UCSD-AML1 (cell line): ENCODE measurements at regions not wholly inside any gene's neighbourhood (a gene's known extent, or its start where the extent isn't known, plus 50 kb on each side); places are given as distances from the start of the nearest gene placed in this dataset.
"Not testable (repeated sequence)": the region's sequence is repeated elsewhere in the genome, so short reads cannot be mapped to it uniquely, and the experiment has no call there.

Source experiments
- DNase-seq: peaks from one replicate; lab custom pipeline; 2025; ENCODE audit not compliant: unreplicated experiment; lab: John Stamatoyannopoulos, UW

DNA sequence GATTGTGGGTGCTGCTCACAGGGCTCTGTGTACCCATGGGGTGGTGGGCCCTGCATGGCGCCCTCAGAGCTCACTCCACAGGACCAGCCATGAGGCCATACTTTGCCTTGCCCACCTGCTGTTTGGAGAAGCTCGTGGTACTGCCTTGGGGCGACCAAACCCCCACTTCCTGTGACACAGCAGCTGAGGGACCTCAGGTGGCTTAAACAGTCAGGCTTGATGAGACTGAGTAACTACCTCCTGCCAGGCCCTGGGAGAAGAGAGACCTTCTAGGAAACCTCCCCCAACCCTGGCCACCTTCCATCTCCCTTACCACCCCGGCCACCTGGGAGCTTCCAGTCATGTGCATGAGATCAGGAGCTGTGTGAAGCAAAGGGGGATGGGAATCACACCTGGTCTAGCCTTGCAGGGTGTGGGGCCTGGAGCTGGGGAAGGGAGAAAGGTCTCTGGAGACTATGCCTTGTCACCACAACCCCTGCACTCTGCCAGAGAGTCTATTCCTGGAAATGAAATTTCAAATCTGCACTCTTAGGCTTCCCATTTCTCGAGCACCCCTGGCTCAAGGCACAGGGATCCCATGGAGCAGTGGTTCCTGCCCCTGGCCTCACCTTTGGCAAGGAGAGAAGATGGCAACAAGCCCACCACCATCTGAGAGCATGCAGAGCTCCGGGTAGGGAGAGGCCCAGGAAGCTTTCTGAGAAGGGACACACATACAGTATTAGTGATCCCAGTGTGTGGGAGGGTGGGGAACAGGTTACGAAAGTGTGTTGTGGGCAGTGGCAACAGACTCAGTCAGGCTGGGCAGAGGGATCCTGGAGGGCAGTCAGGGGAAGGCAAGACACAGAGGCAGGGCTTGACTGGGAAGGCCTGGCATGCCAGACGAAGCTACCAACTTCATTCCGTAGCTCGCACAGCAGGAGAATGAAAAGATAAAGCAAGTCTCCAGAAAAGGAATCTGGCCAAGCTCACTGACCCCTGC is 125.0 kb downstream of the URI1 start:
- no peak for DNase-seq

DNA sequence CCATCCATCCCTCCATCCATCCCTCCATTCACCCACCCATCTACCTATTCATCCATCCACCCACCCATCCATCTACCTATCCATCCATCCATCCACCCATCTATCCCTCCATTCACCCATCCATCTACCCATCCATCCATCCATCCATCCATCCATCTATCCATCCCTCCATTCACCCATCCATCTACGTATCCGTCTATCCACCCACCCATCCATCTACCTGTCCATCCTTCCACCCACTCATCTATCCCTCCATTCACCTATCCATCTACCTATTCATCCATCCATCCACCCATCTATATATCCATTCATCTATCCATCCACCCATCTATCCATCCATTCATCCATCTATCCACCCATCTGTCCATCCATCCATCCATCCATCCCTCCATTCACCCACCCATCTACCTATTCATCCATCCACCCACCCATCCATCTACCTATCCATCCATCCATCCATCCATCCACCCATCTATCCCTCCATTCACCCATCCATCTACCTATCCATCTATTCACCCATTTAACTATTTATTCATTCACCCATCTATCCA is 126.0 kb downstream of the URI1 start:
- not testable (repeated sequence) for DNase-seq

DNA sequence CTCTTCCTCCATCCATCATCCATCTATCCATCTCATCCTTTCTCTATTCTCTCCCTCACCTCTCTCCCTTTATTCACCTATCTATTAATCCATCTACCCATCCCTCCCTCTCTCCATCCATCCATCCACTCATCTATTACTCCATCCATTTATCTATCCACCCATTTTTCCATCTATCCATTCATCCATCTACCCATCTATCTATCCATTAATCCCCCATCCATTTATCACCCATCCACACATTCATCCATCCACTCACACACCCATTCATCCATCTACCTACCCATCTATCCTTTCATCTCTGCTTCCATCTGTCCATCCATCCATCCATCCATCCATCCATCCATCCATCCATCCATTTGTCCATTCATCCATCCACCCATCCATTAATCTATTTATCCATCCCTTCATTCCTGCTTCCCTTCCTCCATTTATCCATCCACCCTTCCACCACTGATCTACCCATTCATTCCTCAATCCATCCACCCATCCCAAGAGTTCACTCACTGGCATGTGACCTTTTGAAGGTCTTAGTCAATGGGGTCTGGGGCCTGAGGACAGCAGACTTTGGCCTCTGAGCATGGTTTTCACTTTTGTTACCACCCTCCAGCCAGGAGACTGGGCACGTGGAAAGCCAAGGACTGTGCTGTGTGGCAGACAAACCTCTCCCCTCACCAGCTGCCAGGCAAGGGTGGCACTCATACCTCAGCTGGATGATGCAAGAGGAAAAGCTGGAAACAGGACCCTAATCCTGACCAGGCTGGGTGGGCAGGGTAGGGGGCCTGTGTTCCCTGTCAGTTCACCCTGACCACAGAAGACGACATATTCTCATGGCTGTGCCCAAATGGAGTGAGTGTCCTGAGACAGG is 126.7 kb downstream of the URI1 start:
- no peak for DNase-seq

DNA sequence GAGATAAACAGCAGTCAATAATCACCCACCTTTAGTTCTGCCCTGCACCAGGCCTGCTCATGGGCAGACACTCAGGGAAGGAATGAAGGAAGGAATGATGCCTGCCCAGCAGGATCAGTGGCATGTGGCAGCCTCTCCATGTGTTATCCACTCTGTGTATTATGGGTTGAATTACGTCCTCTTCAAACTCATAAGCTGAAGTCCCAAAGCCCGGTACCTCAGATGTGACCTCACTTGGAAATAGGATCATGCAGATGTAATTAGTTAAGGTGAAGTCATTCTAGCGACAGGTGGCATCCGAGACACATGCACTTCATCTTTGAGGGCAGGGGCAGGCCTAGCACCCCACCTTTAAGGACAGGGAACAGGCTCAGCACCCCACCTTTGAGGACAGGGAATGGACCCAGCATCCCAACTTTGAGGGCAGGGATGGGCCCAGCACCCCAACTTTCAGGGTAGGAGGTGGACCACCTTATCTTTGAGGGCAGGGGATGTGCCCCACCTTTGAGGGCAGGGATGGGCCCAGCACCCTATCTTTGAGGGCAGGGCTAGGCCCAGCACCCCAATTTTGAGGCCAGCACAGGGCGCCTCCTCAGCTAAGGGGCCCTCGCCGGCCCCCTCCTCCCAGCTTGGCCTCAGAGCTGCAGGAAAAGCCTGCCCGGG is 127.6 kb downstream of the URI1 start:
- DNase-seq, result no peak

DNA sequence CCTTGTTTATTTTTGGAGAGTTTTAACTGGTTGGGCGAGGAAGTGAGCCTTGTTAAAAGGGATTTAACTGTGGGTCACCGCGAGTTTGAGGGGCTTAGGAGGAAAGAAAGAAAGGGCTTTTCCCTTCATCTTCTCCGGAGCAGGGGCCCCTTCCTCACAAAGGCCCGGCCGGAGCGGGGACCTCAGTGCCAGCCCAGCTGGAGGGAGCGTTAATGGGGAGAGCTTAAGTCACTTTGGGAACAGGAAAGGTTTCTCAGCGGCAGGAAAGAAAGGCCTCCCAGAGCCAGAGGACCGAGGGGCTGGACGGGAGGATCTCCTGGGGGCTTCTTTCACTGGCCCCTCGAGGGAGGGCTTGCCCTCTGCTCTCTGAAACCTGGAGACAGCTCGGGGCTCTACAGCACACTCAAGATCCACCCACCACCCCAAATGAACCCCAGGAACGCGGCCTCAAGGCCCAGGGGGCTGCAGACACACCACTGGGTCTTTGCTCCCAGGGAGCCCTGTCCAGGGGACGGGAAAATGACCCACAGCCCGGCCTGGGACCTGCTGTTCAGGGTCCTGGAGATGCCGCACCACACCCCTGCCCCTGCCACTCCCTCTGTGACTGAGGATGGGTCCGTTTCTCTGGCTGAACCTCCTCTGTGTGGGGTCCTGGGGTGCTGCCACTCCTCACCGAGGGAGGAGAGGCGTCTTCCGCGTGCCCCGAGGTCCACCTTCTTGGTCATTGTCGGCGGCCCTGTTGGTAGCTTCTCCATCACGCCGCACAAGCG is 128.3 kb downstream of the URI1 start:
- DNase-seq, result no peak

DNA sequence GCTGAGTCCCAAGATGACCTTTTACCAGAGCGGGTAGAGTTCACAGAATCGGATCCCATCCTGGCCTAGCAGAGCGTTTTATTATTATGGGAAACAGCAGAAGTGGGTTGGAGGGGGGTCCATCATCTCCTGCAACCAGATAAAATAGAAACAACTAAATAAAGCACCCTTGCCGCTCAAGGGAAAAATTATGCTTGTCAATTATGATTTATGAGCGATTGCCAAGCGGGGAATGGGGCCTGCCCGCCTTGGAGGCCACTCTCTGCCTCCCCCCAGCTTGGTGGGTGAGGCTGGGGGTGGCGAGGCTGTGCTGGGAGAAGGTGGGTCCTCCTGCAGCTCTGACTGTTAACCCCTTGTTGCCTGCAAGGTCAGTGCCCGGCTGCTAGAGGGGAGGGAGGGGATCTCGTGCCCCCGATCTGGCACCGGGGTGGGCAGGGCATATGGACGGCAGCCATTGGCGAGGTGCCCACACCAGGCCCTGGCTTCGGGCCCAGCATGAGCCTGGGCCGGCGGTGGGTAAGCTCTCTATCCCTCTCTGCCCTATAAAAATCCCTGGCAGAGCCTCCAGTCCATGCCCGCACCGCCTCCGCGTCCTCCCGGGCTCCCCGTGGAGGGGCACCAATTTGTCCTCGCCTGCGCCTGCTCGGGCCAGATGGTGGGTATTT is 129.1 kb downstream of the URI1 start:
- no peak for DNase-seq

DNA sequence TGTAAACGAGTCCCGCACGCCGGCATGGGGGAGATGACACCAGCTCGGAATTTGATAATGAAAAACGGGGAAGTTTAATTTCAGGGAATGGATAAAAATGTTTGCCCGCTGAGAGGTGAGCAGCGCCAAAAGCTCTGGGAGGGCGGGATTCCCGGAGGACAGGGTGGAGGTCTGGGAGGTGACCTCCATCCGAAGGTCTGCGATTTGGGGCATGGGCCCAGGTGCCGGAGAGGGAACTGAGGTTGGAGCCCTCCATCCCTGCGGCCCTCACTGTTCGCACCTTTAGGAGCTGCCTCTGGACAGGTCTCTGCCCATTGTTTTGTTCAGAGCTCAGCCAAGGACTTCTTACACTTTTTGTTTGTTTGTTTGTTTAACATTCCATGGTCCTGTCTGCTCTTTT is 129.8 kb downstream of the URI1 start:
- no peak for DNase-seq

DNA sequence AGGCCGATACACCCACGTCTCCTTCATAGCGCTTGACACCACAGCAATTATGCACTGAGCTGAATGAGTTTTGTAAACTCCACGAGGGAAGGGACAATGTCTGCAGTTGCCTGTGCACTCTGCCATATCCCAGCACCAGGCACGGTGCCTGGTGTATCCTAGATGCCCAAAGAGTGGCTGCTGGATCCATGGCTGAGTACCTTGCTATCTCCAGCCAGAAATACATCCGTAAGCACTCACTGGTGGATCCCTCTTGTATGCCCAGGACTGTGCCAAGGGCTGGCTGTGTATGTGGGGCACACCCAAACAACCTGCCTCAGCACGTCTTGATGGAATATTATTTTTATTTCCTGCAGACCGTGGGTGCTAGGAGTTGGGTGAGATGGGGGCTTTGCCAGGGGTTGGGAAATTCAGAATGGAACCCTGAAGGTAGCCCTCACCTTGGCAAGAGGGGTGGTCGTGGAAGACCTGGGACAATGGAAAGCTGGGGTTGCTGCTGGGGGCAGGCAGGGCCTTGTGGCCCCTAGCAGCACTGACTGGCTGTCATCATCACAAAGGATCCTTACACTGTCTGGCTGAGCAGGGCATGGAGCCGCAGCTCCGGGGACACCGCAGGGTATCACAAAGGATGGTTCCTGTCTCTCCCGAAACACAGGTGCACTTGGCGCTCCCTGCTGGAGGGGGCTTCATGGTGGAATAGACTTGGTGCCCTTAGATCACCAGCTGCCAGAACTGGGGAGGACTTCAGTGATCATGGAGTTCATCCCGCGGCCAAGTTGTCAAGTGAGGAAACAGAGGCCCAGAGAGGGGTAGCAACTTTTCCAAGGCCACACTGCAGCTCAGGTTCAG is 131.3 kb downstream of the URI1 start:
- DNase-seq, result no peak

DNA sequence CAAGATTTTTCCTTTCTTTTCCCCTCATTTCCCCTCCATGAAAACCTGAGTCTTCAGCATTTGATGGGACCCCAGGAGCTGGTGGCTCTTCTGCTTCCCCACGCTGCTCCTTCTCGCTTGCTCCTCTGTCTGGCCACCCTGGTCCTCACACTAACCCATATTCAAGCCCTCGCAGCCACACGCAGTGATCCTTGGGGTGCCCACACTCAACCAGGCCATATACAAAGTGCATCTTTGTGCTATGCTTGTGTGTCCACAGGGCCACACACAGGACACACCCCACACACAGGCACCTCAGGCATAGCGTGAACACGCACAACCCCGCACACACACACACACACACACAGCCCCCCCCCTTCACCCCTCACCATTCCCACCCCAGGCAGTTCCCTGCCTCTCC is 132.1 kb downstream of the URI1 start:
- DNase-seq, result no peak

DNA sequence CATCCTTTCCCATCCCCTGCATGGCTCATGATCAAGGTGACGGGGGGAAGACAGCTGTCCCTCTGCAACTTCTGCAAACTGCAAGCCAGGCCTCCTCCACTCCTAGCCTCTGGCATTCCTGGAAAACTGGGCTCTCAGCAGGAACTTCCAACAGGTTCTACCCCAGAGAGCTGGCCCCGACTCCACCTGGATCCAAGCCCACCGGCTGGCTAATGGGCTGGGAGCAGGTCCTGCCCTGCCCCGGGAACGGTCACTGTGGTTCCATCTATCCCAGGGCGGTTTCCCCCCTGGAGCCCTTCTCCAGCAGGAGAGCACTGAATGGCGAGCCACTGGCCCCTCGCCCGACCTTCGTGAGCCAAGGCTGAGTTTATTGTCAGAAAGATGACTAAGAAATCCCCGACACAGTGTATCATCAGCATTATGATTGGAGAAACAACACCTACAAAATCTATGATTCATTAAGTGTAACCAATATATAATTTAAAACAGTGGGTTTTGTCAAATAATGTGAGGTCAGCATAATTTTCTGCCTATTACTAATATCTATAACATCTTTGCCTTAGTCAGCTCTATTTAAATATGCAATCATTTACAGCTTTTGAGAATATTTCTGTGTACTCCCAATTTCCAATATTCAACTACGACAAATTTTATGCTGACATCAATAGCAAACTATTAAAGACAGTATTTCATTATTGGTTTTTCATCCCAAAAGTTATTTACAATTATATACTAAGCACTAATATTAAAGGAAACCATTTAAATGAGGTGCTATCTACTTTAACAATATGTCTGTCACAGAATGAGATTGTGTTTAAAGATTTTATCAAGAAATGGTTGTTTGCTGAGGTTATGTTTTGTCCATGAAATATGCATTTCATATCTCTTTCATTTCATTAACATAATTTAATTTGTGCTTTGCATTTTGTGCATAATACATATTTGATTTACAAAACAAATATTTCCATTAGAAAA is 133.0 kb downstream of the URI1 start:
- DNase-seq, result no peak

DNA sequence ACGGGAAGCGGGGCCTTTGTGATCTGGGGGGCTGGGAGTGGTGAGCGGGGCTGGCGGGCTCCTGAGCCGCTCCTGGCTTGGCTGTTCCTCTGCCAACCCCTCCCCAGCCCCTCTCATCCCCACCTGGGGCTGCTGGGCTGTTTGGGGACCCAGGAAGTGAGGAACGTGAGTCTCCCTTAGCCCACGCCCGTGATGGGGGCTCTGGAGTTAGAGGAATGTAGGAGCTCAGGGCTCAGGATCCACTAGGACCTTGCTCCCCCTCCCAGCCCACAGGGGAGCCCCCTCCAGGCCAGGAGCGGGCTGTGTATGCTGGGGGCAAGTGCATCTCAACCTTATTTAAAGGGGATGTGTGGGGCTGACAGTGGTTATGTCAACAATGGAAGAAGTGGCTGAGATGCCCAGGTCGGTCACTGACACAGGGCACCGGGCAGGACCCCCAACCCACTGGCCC is 134.1 kb downstream of the URI1 start:
- no peak for DNase-seq

DNA sequence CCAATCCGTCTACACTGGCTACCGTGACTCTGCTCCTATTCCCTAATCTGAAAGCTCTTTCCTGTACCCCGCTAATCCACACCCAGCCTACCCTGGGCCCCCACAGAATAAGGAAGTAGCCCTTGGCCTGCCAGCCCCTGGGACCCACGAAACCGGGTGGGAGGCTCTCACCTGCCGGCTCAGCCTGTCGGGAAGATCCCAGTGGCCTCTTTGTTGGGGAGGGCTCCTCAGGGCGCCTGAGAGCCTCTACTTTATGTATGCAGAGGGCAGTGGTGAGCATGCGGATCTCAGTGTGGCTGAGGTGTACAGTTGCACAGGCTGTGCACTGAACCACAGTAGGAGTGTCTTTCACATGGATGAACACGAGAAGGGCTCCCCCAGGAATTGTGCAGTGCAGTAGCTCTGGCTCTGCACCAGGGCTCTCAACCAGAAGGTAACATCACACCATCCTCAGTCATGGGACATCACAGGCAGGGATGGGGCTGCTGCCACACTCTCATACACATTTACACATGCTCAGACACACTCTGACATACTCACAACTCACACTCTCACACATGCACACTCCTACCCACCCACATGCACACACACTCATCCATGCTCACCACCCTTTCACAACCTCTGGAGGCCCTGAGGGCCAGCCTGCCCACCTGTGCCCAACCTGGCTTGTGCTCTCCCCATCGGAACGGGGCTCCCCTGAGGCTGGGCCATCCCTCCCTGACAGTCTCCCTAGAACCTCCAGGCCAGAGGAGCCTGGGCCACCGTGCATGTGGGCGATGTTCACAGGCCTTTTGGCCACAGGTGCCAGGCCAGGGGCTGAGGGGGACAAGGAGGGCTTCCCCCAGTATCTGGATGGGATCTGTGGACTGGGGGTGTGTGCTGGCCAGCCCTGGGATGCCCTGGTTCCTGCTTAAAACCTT is 135.0 kb downstream of the URI1 start:
- DNase-seq, result no peak

DNA sequence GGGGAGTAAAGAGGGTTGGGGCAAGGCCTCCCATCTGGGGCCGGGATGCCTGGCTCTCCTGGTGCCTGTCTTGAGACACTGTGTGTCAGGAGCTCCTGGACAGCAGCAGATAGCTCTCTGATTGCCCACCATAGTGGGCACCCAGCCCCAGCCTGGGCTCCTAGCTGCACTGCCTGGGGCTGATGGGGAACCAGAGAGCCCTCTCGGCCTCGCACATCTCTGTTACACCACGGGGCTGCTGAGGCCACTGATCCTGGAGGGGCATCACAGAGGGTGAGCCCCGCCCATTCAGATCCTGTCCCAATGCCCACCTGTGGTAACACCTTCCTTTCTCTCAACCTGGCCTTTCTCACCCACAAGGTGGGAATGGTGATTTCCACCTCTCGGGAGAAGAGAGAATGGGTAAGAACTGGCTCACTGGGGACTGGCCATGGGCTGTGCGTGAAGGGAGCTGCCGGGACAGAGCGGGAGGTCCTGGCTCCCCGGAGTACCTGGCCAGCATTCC is 135.9 kb downstream of the URI1 start:
- DNase-seq, result no peak

DNA sequence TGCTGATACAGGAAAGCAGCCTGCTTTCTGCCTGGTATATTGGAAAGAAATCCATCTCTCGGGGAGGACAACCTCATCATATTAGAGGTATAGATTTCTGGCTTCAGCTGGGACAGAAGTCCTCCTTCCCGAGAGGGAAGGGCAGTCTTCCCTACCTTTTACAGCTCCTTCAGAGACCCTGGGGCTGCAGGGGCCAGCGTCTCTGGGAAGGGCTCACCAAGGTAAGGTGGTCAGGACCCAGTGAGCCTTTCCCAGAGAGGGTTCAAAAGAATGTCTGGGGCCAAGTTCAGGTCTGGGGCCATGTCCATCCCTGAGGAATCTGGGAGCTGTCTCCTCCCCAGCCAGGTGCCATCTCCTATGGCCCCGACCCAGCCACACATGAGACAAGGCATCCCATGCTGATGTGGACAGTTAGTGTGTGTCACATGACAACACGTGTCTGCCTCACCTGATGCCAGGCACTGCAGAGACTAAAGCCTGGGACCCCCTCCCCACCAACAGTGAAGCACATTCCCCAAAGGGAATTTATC is 136.4 kb downstream of the URI1 start:
- DNase-seq, result no peak

DNA sequence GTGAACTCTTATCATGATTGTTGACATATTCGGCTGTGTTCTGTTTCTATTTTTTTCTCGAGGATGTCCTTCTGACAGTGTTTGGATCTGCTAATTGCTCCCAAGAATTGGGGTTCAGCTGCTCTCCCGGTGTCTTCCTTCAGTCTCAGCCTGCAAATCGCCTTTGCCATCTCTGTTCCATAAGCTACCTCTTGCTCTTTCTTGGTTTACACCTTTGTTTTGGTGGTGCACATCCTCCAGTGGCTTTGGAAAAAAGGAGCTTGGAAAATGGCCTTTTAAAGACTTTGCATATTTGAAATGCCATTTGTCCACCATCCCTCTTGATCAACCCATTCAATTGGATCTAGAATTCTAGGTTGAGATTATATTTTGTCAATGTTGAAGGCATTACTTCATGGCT is 137.2 kb downstream of the URI1 start:
- DNase-seq, result no peak

DNA sequence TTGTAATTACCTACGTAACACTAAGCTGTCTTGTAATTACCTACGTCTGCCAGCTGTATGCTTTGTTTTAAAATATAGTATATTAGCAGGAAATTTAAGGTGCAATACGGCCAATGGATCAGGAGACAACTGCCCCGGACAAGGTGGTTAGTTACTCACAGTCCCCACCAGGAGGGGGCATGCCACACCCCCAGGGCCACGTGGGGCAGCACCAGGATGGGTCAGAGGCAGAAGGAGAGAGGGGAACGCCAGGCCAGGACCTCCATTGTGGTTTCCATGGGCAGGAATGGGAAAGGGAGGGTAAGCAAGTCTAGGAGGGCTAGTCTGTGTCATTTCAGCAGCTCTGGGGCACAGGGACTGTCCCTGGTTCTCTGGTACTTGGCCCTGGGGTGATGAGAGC is 140.1 kb downstream of the URI1 start:
- DNase-seq, result no peak
